NT2/D1 (cell line): ENCODE measurements at regions not wholly inside any gene's neighbourhood (a gene's known extent, or its start where the extent isn't known, plus 50 kb on each side); places are given as distances from the start of the nearest gene placed in this dataset.

Source experiments
- SUZ12 ChIP-seq: IDR thresholded peaks from 2 replicates; pipeline ENCODE4 v1.6.1; 2011; ENCODE audit not compliant: insufficient read length, insufficient read depth; ENCODE audit errors: extremely low read depth
- YY1 ChIP-seq: IDR thresholded peaks from 2 replicates; pipeline ENCODE4 v1.6.1; 2011; ENCODE audit not compliant: insufficient read length, insufficient read depth
- ZNF274 ChIP-seq: IDR thresholded peaks from 2 replicates; pipeline ENCODE4 v1.6.1; 2011; ENCODE audit warnings: mild to moderate bottlenecking, low read depth, low read length

DNA sequence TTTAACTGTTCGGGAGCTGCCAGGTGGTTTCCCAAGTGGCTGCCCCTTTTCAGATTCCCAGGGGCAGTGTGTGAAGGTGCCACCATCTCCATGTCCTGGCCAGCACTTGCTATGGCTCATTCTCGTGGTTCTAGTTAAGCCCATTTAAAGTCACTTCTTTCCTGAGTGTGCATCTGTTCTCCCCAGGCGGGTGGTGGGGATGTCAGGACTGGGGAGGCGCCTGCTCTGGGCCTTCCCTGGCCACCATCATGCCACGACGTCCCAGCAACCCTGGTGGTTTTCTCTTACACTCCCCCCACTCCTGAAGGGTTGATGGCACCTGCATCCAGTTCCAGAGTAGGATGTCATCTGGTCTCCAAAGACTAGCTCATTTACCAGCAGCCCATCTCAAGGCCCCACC, 56.8 kb upstream of the TAMM41 start:
- no peak for TF ChIP-seq YY1
- no peak for TF ChIP-seq SUZ12
- no peak for TF ChIP-seq ZNF274
